ENCODE measurements at regions not wholly inside any gene's neighbourhood (a gene's known extent, or its start where the extent isn't known, plus 50 kb on each side); places are given as distances from the start of the nearest gene placed in this dataset.
A peak's percentile ranks its signal among the peaks of the same experiment; 100 is the strongest.

DNA sequence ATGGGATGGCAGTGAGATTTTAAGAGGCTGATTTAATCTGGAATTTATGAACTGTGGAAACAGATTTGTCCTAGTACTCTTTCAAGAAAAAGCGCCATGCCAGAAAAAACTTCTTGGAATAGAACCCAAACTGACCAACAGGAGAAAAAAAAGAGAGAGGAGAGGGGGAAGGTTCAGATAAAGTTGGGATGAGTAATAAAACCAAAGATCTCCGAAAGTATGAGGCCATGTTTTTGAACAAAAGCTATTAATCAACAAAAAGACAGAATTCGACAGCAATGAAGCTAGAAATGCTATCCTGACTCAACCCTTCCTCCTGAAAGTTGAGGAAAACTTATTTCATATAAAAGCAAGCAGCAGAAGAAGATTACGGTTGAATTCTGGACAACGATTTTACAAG is 135.5 kb downstream of the CEMIP2 start:
- Histone ChIP-seq H3K36me3 (ENCODE audit: control insufficient read depth, insufficient read depth, low read length) (no peaks in the 10 kb centered on the region), H3K27me3 (replicated peaks; ENCODE audit: control insufficient read depth, insufficient read depth, low read length) (no peaks in the 10 kb centered on the region), H3K4me3 (replicated peaks; ENCODE audit: low read depth, low read length) (no peak overlapping the region)
- no peak for TF ChIP-seq CTCF (IDR thresholded peaks at IDR 0.05; ENCODE audit: insufficient read depth, low read length, poor library complexity, severe bottlenecking)
- no peak for DNase-seq (ENCODE audit: extremely low read depth, insufficient read length)

DNA sequence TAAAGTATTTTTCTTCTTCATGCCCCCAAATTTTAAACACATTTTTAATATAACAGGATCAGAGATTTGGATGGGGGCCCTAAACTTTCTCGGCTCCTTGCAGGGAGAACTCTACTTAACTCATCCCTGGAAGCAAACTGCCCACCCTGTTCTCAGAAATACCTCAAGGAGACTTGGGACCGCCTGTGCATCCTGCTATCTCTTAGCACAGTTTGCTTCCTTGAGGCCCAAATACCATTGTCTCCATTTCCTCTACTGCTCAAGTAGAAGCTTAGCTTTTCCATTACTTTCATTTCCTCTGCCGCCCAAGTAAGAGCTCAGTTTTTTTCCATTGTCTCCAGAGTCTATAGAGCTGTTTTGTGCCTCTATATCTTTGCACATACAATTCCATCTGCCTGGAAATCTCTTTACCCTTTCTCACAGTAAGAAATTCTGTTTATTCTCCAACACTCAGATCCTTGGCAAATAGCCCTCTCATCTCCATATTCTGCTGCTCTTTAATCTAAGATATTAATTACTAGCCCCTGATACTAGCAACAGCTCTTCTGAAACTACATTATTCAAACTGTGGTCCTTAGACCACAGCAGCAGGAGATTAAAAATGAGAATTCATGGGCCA is 137.8 kb downstream of the CEMIP2 start:
- no peaks in the 10 kb centered on the region for H3K36me3 ChIP-seq (ENCODE audit: control insufficient read depth, insufficient read depth, low read length)
- no peak overlapping the region for H3K4me3 ChIP-seq (replicated peaks; ENCODE audit: low read depth, low read length)
- H3K27me3 ChIP-seq (replicated peaks; ENCODE audit: control insufficient read depth, insufficient read depth, low read length): no peaks in the 10 kb centered on the region
- TF ChIP-seq CTCF (IDR thresholded peaks at IDR 0.05; ENCODE audit: insufficient read depth, low read length, poor library complexity, severe bottlenecking): no peak
- DNase-seq (ENCODE audit: extremely low read depth, insufficient read length): no peak

- no peak for DNase-seq (ENCODE audit: extremely low read depth, insufficient read length)
- H3K27me3 ChIP-seq (replicated peaks; ENCODE audit: control insufficient read depth, insufficient read depth, low read length): no peaks in the 10 kb centered on the region
- TF ChIP-seq CTCF (IDR thresholded peaks at IDR 0.05; ENCODE audit: insufficient read depth, low read length, poor library complexity, severe bottlenecking): no peak
Observed at GRCh38 chr9:71629578-71630215, 138.6 kb downstream of the CEMIP2 start.

DNA sequence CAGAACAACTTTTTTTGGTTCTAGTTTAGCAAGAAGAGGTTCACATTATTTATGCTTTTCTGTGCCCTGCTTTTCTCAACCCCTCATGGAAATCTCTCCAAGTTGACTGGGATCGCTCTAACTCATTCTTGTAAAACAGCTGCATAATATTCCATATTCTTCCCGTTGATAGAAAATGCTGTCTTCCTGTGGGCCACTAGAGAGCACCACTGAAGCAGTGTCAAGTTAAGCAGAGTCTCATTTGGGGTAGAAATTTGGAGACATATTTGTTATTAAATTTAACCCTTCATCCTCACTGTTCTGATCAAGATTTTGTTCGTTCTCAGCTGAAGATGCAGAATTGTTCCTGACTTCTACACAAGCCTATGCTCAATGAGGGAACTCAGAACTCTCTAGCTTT is 140.1 kb downstream of the CEMIP2 start:
- DNase-seq (ENCODE audit: extremely low read depth, insufficient read length): no peak
- H3K27me3 ChIP-seq (replicated peaks; ENCODE audit: control insufficient read depth, insufficient read depth, low read length): no peaks in the 10 kb centered on the region
- peak; percentile 26 for TF ChIP-seq CTCF (IDR thresholded peaks at IDR 0.05; ENCODE audit: insufficient read depth, low read length, poor library complexity, severe bottlenecking)

More at GRCh38 chr9:71629578-71630215, 138.6 kb downstream of the CEMIP2 start:
- Histone ChIP-seq H3K4me3 (replicated peaks; ENCODE audit: low read depth, low read length) (no peak overlapping the region), H3K36me3 (ENCODE audit: control insufficient read depth, insufficient read depth, low read length) (no peaks in the 10 kb centered on the region)

GRCh38 chr9:71627537-71627936 is 140.8 kb downstream of the CEMIP2 start:
- Histone ChIP-seq H3K36me3 (ENCODE audit: control insufficient read depth, insufficient read depth, low read length) (no peaks in the 10 kb centered on the region), H3K4me3 (replicated peaks; ENCODE audit: low read depth, low read length) (no peak overlapping the region), H3K27me3 (replicated peaks; ENCODE audit: control insufficient read depth, insufficient read depth, low read length) (no peaks in the 10 kb centered on the region)
- DNase-seq (ENCODE audit: extremely low read depth, insufficient read length): no peak
- TF ChIP-seq CTCF (IDR thresholded peaks at IDR 0.05; ENCODE audit: insufficient read depth, low read length, poor library complexity, severe bottlenecking): no peak

More for the DNA sequence above, 140.1 kb downstream of the CEMIP2 start:
- no peak overlapping the region for H3K4me3 ChIP-seq (replicated peaks; ENCODE audit: low read depth, low read length)
- no peaks in the 10 kb centered on the region for H3K36me3 ChIP-seq (ENCODE audit: control insufficient read depth, insufficient read depth, low read length)

All from GM06990 (cell line).